Coronary artery (tissue), 2 donors: ENCODE measurements at regions not wholly inside any gene's neighbourhood (a gene's known extent, or its start where the extent isn't known, plus 50 kb on each side); places are given as distances from the start of the nearest gene placed in this dataset.

Source experiments
- DNase-seq: peaks from one replicate; pipeline ENCODE4 v3.0.0-alpha.2; 2017; ENCODE audit warnings: low spot score
- H3K27ac ChIP-seq, 2 donors: fragments of 200-600 bp; sonication (generic); one replicate each; pipeline ENCODE4 v1.5.1; 2016 to 2019
- H3K4me3 ChIP-seq: fragments of 200-600 bp; sonication (generic); 2 replicates; pipeline ENCODE4 v1.5.1; 2016; ENCODE audit warnings: mild to moderate bottlenecking, moderate library complexity
- TF ChIP-seq, protein P1 (sequence below): fragments of 200-600 bp; sonication (generic); IDR thresholded peaks from one replicate; pipeline ENCODE4 v1.5.1; 2019; ENCODE audit warnings: antibody characterized with exemption

DNA sequence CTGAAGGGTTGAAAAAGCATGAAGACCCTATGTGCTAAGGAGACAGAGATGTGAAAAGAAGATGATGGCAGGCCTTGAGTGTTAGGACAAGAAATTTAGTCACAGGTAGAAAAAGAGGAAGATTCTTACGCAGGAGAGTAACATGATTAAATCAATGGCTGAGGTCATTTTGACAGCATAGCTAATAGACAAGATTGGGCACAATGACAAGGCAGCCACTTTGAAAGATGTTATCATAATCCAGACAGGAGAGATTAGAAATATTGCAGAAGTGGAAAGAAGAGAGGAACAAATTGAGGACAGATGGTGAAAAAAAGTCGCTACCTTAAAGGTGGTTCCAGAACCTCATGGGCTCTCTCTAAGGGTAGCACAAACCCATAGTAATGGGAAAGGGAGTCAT is 228.8 kb upstream of the DDHD1 start:
- H3K27ac ChIP-seq, result no peak overlapping the region
- DNase-seq, result no peak
- H3K4me3 ChIP-seq, result no peak overlapping the region
- TF ChIP-seq, protein P1, sequence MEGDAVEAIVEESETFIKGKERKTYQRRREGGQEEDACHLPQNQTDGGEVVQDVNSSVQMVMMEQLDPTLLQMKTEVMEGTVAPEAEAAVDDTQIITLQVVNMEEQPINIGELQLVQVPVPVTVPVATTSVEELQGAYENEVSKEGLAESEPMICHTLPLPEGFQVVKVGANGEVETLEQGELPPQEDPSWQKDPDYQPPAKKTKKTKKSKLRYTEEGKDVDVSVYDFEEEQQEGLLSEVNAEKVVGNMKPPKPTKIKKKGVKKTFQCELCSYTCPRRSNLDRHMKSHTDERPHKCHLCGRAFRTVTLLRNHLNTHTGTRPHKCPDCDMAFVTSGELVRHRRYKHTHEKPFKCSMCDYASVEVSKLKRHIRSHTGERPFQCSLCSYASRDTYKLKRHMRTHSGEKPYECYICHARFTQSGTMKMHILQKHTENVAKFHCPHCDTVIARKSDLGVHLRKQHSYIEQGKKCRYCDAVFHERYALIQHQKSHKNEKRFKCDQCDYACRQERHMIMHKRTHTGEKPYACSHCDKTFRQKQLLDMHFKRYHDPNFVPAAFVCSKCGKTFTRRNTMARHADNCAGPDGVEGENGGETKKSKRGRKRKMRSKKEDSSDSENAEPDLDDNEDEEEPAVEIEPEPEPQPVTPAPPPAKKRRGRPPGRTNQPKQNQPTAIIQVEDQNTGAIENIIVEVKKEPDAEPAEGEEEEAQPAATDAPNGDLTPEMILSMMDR, result no peak

DNA sequence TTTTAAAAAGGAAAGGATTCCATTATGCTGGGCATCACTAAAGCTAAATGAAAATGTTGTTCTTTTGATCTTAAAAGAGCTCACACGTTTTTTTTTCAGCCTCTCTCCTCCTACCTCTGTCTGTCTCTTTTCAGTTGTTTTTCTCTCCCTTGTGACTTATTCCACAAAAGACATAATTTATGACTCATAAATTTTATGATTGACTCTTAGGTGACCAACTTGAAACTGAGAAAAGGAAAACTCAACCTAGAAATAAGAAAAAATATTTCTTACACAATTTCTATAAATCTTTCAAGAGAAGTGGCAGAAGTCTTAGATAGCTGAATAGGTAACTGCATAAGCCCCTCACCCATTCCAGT is 227.7 kb upstream of the DDHD1 start:
- no peak for DNase-seq
- TF ChIP-seq, protein P1, result no peak
- no peak overlapping the region for H3K27ac ChIP-seq
- no peak overlapping the region for H3K4me3 ChIP-seq

DNA sequence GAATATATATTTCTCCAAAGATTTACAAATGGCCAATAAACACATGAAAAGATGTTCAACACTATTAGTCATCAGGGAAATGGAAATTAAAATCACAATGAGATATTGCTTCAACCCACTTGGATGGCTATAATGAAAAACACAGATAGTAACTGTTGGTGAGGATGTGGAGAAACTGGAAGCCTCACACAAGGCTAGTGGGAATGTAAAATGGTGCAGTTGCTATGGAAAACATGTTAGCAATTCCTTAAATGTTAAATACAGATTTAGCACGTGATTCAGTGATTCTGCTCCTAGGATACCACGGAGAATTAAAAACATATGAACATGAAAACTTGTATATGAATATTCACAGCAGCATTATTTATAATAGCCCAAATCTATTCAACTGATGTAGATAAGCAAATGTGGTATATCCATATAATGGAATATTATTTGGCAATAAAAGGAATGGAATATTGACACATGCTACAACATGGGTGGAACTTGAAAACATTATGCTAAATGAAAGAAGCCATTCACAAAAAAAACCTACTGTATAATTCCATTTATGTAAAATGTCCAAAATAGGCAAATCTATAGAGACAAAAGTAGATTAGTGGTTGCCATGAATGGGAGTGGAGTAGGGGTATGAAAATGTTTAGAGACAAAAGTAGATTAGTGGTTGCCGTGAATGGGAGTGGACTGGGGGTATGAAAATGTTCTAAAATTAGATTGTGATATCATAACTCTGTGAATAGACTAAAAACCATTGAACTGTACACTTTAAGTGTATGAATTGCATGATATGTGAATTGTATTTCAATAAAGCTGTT is 227.1 kb upstream of the DDHD1 start:
- DNase-seq, result no peak
- TF ChIP-seq, protein P1, result no peak
- Histone ChIP-seq H3K27ac (no peak overlapping the region), H3K4me3 (no peak overlapping the region)

DNA sequence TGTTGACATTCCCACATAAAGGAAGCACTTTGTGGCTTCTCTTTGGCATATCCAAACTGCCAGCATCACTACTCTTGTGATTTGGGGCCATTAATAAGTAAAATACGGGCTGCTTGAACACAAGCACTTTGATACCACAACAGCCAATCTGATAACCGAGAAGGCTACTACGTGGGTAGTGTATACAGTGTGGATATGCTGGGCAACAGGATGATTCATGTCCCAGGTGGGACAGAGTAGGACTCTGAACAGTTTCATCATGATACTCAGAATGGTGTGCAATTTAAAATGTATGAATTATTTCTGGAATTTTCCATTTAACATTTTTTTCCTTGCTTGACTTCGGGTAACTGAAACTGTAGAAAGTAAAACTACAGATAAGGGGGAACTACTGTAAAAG is 225.0 kb upstream of the DDHD1 start:
- no peak for DNase-seq
- Histone ChIP-seq H3K27ac (no peak overlapping the region), H3K4me3 (no peak overlapping the region)

DNA sequence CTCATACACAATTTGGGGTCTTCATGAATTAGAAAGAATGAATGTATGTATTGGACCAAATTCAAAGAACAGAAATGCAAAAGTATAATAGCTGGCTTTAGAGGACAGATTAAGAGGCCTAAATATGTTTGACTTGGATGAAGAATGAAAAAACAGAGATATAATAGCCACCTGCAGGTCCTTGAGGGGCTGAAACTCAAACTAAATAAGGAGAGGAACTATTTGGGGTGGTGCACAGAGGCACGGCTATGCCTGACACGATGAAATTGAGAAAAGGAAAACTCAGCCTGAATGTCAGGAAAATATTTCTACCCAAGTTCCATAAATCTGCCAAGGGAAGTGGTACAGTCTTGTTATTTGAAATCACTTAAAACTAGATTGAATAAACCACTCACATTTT is 222.9 kb upstream of the DDHD1 start:
- Histone ChIP-seq H3K27ac (no peak overlapping the region), H3K4me3 (no peak overlapping the region)
- TF ChIP-seq, protein P1, result no peak
- DNase-seq, result no peak

More for the DNA sequence above, 225.0 kb upstream of the DDHD1 start:
- TF ChIP-seq, protein P1, result no peak

DNA sequence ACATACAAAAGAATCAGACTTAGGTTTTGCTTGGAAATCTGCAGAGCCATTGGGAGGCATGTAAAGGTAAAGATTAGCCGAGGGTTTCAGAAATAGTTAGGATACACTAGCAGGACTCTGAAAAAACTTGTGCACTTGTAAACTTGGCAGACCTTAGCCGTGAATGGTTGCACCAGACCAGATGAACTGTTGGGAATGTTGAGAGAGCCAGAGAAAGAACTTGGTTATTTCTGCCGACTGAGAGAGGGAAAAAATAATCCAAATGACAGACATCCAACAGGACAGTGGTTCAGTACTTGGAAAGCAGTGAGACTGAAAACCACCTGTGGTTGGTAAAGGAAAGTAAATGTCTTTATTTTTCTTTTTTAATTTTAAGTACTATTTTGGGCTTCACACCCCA is 222.5 kb upstream of the DDHD1 start:
- no peak for DNase-seq
- TF ChIP-seq, protein P1, result no peak
- no peak overlapping the region for H3K4me3 ChIP-seq

DNA sequence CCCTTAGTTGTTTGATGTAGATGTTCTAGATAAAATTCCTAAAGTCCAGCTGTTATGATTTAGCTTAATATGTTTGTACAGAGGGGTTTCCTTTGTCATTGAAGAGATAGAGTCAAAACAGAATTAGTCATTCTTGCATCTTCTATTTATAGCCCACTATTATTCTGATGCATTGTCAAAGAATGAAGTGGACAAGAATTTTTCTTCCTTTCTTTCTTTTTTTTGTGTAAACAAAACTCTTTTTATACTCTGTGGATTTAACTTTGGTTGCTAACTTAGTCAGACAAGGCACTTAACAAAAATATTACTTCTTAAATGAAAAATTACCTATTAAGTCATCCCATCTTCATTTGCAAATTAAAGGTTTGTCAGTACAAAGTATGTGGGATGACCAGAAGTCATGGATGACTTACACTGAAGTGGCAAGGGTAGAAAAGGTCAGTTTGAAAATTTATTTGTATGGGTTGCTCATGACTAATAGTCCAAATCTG is 215.6 kb upstream of the DDHD1 start:
- TF ChIP-seq, protein P1, result no peak
- no peak overlapping the region for H3K4me3 ChIP-seq
- DNase-seq, result no peak
- H3K27ac ChIP-seq, result peak overlapping the region in 1 of 2 donors; percentile 18

More for the DNA sequence above, 222.5 kb upstream of the DDHD1 start:
- H3K27ac ChIP-seq, result no peak overlapping the region
